Chondrocyte (in vitro differentiated cells): ENCODE measurements at regions not wholly inside any gene's neighbourhood (a gene's known extent, or its start where the extent isn't known, plus 50 kb on each side); places are given as distances from the start of the nearest gene placed in this dataset.

ENCODE experiments used
- DNase-seq: peaks from one replicate; pipeline ENCODE4 v3.0.0; 2021; ENCODE audit warnings: mixed read lengths, low spot score
- H3K27ac Mint-ChIP-seq: one replicate; pipeline ENCODE4 v1.8.0; 2021; ENCODE audit warnings: mild to moderate bottlenecking, moderate library complexity, mixed read lengths; ENCODE audit not compliant: unreplicated experiment
- H3K27me3 Mint-ChIP-seq: 2 replicates; pipeline ENCODE4 v1.8.0; 2021; ENCODE audit warnings: low read depth, mixed read lengths
- H3K36me3 Mint-ChIP-seq: 2 replicates; pipeline ENCODE4 v1.8.0; 2021; ENCODE audit warnings: low read depth, mixed read lengths
- H3K4me1 Mint-ChIP-seq: 2 replicates; pipeline ENCODE4 v1.8.0; 2021; ENCODE audit warnings: low read depth, mild to moderate bottlenecking, mixed read lengths
- H3K4me3 Mint-ChIP-seq: one replicate; pipeline ENCODE4 v1.8.0; 2021; ENCODE audit warnings: mild to moderate bottlenecking, moderate library complexity, mixed read lengths; ENCODE audit not compliant: unreplicated experiment
- H3K9me3 Mint-ChIP-seq: 2 replicates; pipeline ENCODE4 v1.8.0; 2021; ENCODE audit warnings: low read depth, mixed read lengths
- TF ChIP-seq, protein P1 (sequence below): fragments of 200-600 bp; sonication (generic); IDR thresholded peaks from 2 replicates; pipeline ENCODE4 v1.5.0; 2021; ENCODE audit warnings: antibody characterized with exemption, mild to moderate bottlenecking, moderate library complexity

DNA sequence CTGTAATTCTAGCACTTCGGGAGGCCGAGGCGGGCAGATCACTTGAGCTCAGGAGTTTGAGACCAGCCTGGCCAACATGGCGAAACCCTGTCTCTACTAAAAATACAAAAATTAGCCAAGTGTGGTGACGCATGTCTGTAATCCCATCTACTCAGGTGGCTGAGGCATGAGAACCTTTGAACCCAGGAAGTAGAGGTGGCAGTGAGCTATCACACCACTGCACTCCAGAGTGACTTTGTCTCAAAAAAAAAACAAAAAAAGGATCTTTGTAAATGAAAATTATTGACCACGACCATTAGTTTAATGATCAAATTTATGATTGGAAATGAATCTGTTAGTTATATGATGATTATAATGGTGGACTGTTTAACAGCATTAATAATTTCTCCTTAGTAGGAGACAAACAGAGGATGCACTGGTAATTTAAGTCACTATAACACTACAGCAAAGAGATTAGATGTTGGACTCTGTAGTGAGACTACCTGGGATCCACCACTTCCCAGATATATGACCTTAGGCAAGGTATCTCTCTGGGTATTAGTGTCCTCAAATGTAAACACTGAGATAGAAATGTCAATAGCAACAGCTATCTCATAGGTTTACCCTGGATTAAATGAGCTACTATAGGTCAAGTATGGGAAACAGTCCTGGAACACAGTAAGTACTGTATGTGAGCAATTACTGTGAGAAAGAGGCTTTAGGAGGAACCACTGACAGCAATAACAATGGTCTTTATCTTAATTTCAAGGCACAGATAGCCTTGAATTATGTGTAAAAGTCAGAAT is 214.7 kb downstream of the NOVA1 start:
- no peak overlapping the region for H3K27ac Mint-ChIP-seq
- H3K4me3 Mint-ChIP-seq, result no peak overlapping the region
- DNase-seq, result no peak
- TF ChIP-seq, protein P1, sequence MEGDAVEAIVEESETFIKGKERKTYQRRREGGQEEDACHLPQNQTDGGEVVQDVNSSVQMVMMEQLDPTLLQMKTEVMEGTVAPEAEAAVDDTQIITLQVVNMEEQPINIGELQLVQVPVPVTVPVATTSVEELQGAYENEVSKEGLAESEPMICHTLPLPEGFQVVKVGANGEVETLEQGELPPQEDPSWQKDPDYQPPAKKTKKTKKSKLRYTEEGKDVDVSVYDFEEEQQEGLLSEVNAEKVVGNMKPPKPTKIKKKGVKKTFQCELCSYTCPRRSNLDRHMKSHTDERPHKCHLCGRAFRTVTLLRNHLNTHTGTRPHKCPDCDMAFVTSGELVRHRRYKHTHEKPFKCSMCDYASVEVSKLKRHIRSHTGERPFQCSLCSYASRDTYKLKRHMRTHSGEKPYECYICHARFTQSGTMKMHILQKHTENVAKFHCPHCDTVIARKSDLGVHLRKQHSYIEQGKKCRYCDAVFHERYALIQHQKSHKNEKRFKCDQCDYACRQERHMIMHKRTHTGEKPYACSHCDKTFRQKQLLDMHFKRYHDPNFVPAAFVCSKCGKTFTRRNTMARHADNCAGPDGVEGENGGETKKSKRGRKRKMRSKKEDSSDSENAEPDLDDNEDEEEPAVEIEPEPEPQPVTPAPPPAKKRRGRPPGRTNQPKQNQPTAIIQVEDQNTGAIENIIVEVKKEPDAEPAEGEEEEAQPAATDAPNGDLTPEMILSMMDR, result no peak
- no peaks in the 10 kb centered on the region for H3K36me3 Mint-ChIP-seq
- H3K27me3 Mint-ChIP-seq, result peaks cover 3% of the 10 kb centered on the region
- no peaks in the 10 kb centered on the region for H3K4me1 Mint-ChIP-seq
- H3K9me3 Mint-ChIP-seq, result peaks cover 9% of the 10 kb centered on the region

DNA sequence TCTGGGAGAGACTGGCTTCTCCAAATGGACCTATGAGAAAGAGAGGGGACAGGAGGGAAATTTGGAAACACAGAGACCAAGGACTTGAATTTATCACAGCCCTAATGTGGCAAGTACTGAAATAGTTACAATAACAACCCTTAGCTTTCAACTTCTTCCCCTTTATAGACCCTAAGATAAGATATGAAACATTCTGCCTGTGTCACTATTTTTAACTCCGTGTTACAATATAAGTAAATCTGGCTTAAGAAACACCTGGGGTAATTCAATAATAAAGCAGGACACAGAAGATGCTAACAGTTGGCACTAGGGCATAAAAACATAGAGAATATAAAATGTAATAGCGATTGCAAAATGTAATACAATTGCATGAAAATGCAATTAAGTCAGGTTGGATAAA is 216.4 kb downstream of the NOVA1 start:
- Mint-ChIP-seq H3K9me3 (peaks cover 6% of the 10 kb centered on the region), H3K4me1 (no peaks in the 10 kb centered on the region), H3K4me3 (no peak overlapping the region), H3K36me3 (no peaks in the 10 kb centered on the region), H3K27me3 (no peaks in the 10 kb centered on the region), H3K27ac (no peak overlapping the region)
- TF ChIP-seq, protein P1, result no peak
- DNase-seq, result no peak

DNA sequence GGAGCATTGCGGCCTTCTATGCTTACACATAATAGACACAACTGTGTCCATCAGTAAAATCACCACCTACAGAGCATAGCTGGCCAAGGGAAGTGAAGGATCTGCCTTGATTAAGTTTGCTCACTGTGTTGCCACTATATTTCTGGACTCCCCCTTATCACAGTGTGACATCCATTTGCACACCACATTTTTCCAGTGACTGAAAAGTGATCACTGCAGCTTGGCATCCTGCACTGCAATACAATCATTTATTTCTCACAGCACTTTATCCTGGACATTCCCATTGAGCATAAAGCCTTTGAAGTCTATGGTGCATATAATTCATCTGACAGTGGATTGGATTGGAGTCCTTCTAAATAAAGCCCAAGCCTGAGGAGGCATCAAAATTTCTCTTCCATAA is 217.2 kb downstream of the NOVA1 start:
- H3K4me1 Mint-ChIP-seq, result no peaks in the 10 kb centered on the region
- H3K27ac Mint-ChIP-seq, result no peak overlapping the region
- H3K36me3 Mint-ChIP-seq, result no peaks in the 10 kb centered on the region
- H3K9me3 Mint-ChIP-seq, result peaks cover 6% of the 10 kb centered on the region
- H3K27me3 Mint-ChIP-seq, result no peaks in the 10 kb centered on the region
- no peak for DNase-seq
- H3K4me3 Mint-ChIP-seq, result no peak overlapping the region
- TF ChIP-seq, protein P1, result no peak

DNA sequence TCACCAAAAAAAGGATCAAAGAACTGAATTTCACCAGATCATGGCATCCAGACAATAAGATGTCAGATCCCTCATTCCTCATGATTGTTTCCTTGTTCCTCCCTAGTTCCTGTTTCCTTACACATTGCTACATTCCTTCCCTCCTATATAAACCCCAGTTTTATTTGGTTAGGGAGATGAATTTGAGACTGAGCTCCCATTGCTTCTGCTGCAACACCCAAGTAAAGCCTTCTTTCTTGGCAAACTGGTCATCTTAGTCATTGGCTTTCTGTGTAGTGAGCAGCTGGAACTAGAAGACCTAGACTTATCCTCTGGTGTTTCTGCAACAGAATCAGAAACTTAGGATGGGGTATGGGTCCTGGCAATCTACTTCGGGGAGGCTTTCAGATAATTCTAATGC is 217.9 kb downstream of the NOVA1 start:
- DNase-seq, result no peak
- H3K4me1 Mint-ChIP-seq, result no peaks in the 10 kb centered on the region
- H3K36me3 Mint-ChIP-seq, result no peaks in the 10 kb centered on the region
- H3K27me3 Mint-ChIP-seq, result no peaks in the 10 kb centered on the region
- H3K4me3 Mint-ChIP-seq, result no peak overlapping the region
- H3K27ac Mint-ChIP-seq, result no peak overlapping the region
- TF ChIP-seq, protein P1, result no peak
- H3K9me3 Mint-ChIP-seq, result peaks cover 6% of the 10 kb centered on the region

- TF ChIP-seq, protein P1, result no peak
- H3K9me3 Mint-ChIP-seq, result peaks cover 6% of the 10 kb centered on the region
- no peak overlapping the region for H3K27ac Mint-ChIP-seq
Measured at GRCh38 chr14:26377150-26377549, 220.7 kb downstream of the NOVA1 start.

More at GRCh38 chr14:26377150-26377549, 220.7 kb downstream of the NOVA1 start:
- Mint-ChIP-seq H3K4me3 (no peak overlapping the region), H3K27me3 (no peaks in the 10 kb centered on the region), H3K4me1 (no peaks in the 10 kb centered on the region), H3K36me3 (no peaks in the 10 kb centered on the region)
- DNase-seq, result no peak
